SH-SY5Y (cell line): ENCODE measurements at regions not wholly inside any gene's neighbourhood (a gene's known extent, or its start where the extent isn't known, plus 50 kb on each side); places are given as distances from the start of the nearest gene placed in this dataset.

Source experiments
- GATA2 ChIP-seq: IDR thresholded peaks from 2 replicates; pipeline ENCODE4 v1.6.1; 2011; ENCODE audit warnings: mild to moderate bottlenecking, low read depth, low read length
- GATA3 ChIP-seq: IDR thresholded peaks from 2 replicates; pipeline ENCODE4 v1.6.1; 2011; ENCODE audit warnings: low read depth, mild to moderate bottlenecking, low read length, moderate library complexity

DNA sequence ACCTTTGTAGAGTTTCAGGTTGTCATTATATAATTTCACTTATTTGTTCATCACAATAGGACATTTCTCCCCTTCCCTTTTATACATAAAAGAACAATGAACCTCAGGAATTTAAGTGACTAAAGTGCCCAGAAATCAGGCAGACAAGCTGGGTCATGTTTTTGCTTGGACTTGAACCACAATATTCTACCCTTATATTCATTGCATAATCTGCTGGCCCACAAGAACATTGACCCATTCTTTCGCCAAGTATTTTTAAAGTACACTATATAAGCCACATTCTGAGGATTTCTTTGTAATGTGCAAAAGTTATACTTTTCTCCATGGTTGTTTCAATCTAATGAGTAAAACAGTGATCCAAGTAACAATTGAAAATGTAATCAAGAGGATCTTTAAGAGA, 637.5 kb upstream of the SLIT2 start:
- TF ChIP-seq GATA2 (no peak), GATA3 (no peak)
